HepG2 (cell line): ENCODE measurements at regions not wholly inside any gene's neighbourhood (a gene's known extent, or its start where the extent isn't known, plus 50 kb on each side); places are given as distances from the start of the nearest gene placed in this dataset.

Experiments used
- ATAC-seq: fragments of 200-7000 bp; cut with Tn5 transposase; 3 replicates; pipeline ENCODE4 v1.9.1; 2020; ENCODE audit warnings: mild to moderate bottlenecking, moderate library complexity
- BruUV-seq: library from RNA; stranded (reverse); fragments of 400-500 nt; replicated peaks from 2 replicates; lab custom pipeline; 2021; lab: Mats Ljungman, UMichigan
- CTCF ChIA-PET: fragments of 300-600 bp; formaldehyde crosslinking; extraction: SDS; loops from one replicate; lab custom pipeline; 2021; ENCODE audit warnings: low total read pairs, inconsistent platforms, low intra/inter-chr PET ratio; lab: Yijun Ruan, JAX
- POLR2A ChIA-PET: fragments of 350-600 bp; sonication (Branson Sonifier 250); formaldehyde crosslinking; loops from one replicate; lab custom pipeline; 2020; ENCODE audit warnings: antibody characterized with exemption, inconsistent platforms; lab: Yijun Ruan, JAX
- DNase-seq: peaks from one replicate; pipeline ENCODE4 v3.0.0-alpha.2; 2015; ENCODE audit warnings: low spot score
- FAIRE-seq: peaks from 3 replicates; lab custom pipeline; 2011; peaks lifted over from hg19 to GRCh38; lab: Jason Lieb, UNC
- H2AFZ ChIP-seq: one replicate; pipeline ENCODE4 v1.6.1; 2011; ENCODE audit warnings: low read length, inconsistent platforms
- H3K27ac ChIP-seq: fragments of 300-600 bp; 3 replicates; pipeline ENCODE4 v1.8.0; 2011; ENCODE audit warnings: mixed run types, mild to moderate bottlenecking, mixed read lengths, low read length, inconsistent platforms; ENCODE audit not compliant: insufficient read depth; ENCODE audit errors: extremely low read length
- H3K27me3 ChIP-seq, 2 experiments: fragments of 200-600 bp in 1 of 2; 2 replicates in 1 of 2; 3 replicates in 1 of 2; pipeline versions ENCODE4 v1.6.0 to v1.8.0; 2011; ENCODE audit warnings: low read length in 2 of 2, mild to moderate bottlenecking in 2 of 2, moderate library complexity in 2 of 2, inconsistent platforms in 1 of 2; ENCODE audit not compliant: insufficient read depth in 2 of 2, control insufficient read depth in 1 of 2
- H3K36me3 ChIP-seq, 2 experiments: fragments of 200-600 bp in 1 of 2; replicated peaks in 1 of 2; 2 replicates in 1 of 2; 3 replicates in 1 of 2; pipeline versions ENCODE4 v1.5.1 to v1.8.0; 2011; ENCODE audit warnings: low read length in 2 of 2, inconsistent platforms in 1 of 2; ENCODE audit not compliant: insufficient read depth in 2 of 2, control insufficient read depth in 1 of 2
- H3K4me1 ChIP-seq: 2 replicates; pipeline ENCODE4 v1.5.1; 2012; ENCODE audit warnings: low read length, inconsistent platforms; ENCODE audit not compliant: insufficient read depth
- H3K4me2 ChIP-seq: 2 replicates; pipeline ENCODE4 v1.6.0; 2011; ENCODE audit warnings: low read depth, low read length, inconsistent platforms
- H3K4me3 ChIP-seq, 3 experiments: fragments of 200-600 bp in 1 of 3; sonication (generic), shearing (Covaris generic) in 1 of 3; replicated peaks in 1 of 3; 2 replicates each; pipeline ENCODE4 v1.5.1; 2011 to 2016; ENCODE audit warnings: low read length in 3 of 3, inconsistent platforms in 2 of 3, low read depth in 2 of 3, mild to moderate bottlenecking in 2 of 3, control low read depth in 1 of 3, mixed read lengths in 1 of 3; ENCODE audit not compliant: insufficient read depth in 1 of 3
- H3K79me2 ChIP-seq: one replicate; pipeline ENCODE4 v1.6.1; 2011; ENCODE audit warnings: low read length, inconsistent platforms; ENCODE audit not compliant: insufficient read depth
- H3K9ac ChIP-seq: 2 replicates; pipeline ENCODE4 v1.6.0; 2011; ENCODE audit warnings: mild to moderate bottlenecking, low read depth, low read length, inconsistent platforms; ENCODE audit not compliant: insufficient read depth
- H3K9me3 ChIP-seq: 2 replicates; pipeline ENCODE4 v1.5.1; 2012; ENCODE audit warnings: mild to moderate bottlenecking, low read length
- H4K20me1 ChIP-seq: 2 replicates; pipeline ENCODE4 v1.6.0; 2011; ENCODE audit warnings: inconsistent platforms, mild to moderate bottlenecking, low read length, moderate library complexity; ENCODE audit not compliant: insufficient read depth
- BRF2 ChIP-seq: sonication (generic); formaldehyde crosslinking; IDR thresholded peaks from 2 replicates; pipeline ENCODE4 v1.8.1; 2022; ENCODE audit warnings: mild to moderate bottlenecking, missing genetic modification reagents
- CSRNP1 ChIP-seq: sonication (generic); formaldehyde crosslinking; IDR thresholded peaks from 2 replicates; pipeline ENCODE4 v1.8.1; 2023; ENCODE audit warnings: mild to moderate bottlenecking, missing genetic modification reagents
- HNF1A ChIP-seq, 2 experiments: sonication (generic) in 1 of 2; formaldehyde crosslinking in 1 of 2; IDR thresholded peaks; 2 replicates each; pipeline versions ENCODE4 v1.4.0 to v1.6.1; 2016 to 2020; ENCODE audit warnings: borderline replicate concordance in 1 of 2, low read depth in 1 of 2, mild to moderate bottlenecking in 1 of 2, missing genetic modification reagents in 1 of 2
- JDP2 ChIP-seq: sonication (generic); formaldehyde crosslinking; IDR thresholded peaks from 2 replicates; pipeline ENCODE4 v1.8.1; 2022; ENCODE audit warnings: missing genetic modification reagents, borderline replicate concordance
- KAT7 ChIP-seq: IDR thresholded peaks from 2 replicates; pipeline ENCODE4 v1.6.1; 2018; ENCODE audit warnings: borderline replicate concordance, missing compliant biosample characterization
- KDM6A ChIP-seq: IDR thresholded peaks from 2 replicates; pipeline ENCODE4 v1.6.1; 2016; ENCODE audit warnings: low read depth
- MXD1 ChIP-seq: sonication (generic); formaldehyde crosslinking; IDR thresholded peaks from 2 replicates; pipeline ENCODE4 v1.4.0; 2020; ENCODE audit warnings: mild to moderate bottlenecking, missing genetic modification reagents
- NKX3-1 ChIP-seq: sonication (generic); formaldehyde crosslinking; IDR thresholded peaks from 2 replicates; pipeline ENCODE4 v1.5.0; 2020; ENCODE audit warnings: missing genetic modification reagents
- RBM22 ChIP-seq: fragments of 200-400 bp; formaldehyde crosslinking; optimal IDR thresholded peaks from 2 replicates; pipeline ENCODE3; 2017; ENCODE audit warnings: mild to moderate bottlenecking, low read length, moderate library complexity
- RFX1 ChIP-seq: fragments of 450-650 bp; IDR thresholded peaks from 2 replicates; pipeline ENCODE4 v1.6.1; 2017
- STAT5B ChIP-seq: sonication (generic); formaldehyde crosslinking; IDR thresholded peaks from 2 replicates; pipeline ENCODE4 v1.4.0; 2020; ENCODE audit warnings: missing genetic modification reagents
- ZNF180 ChIP-seq: sonication (generic); formaldehyde crosslinking; IDR thresholded peaks from 2 replicates; pipeline ENCODE4 v1.4.0; 2020; ENCODE audit warnings: low read depth, missing genetic modification reagents, borderline replicate concordance
- ZNF672 ChIP-seq: sonication (generic); formaldehyde crosslinking; IDR thresholded peaks from 2 replicates; pipeline ENCODE4 v1.8.1; 2022; ENCODE audit warnings: missing genetic modification reagents
- ZNF780A ChIP-seq: sonication (generic); formaldehyde crosslinking; IDR thresholded peaks from 2 replicates; pipeline ENCODE4 v1.8.0; 2022; ENCODE audit warnings: mild to moderate bottlenecking, missing genetic modification reagents, moderate library complexity
- ZNF83 ChIP-seq: sonication (generic); formaldehyde crosslinking; IDR thresholded peaks from 2 replicates; pipeline ENCODE4 v1.4.0; 2020; ENCODE audit warnings: missing genetic modification reagents, mild to moderate bottlenecking, borderline replicate concordance
- WGBS: methylation state at CpG from one replicate; pipeline ENCODE4 v1.1.6; 2017; ENCODE audit warnings: low lambda C conversion rate; 5-methylcytosine and 5-hydroxymethylcytosine counted together
- in situ Hi-C: cut with HindIII; loops from 2 replicates; pipeline ENCODE4 v1.10.0; 2017; ENCODE audit warnings: low pct_unique_long_range_greater_than_20kb; ENCODE audit not compliant: extremely low pct_ligation_motif_present
- intact Hi-C: fragments of 100-400 bp; cut with micrococcal nuclease; formaldehyde crosslinking; loops from one replicate; pipeline ENCODE4 v1.10.0; 2022; ENCODE audit not compliant: unreplicated experiment

GRCh38 chrX:4320436-4320947 lies 607.0 kb upstream of the PRKX start (continued):
- TF ChIP-seq KAT7 (CRISPR knock-in tag) = no peak
- TF ChIP-seq, all 625 proteins: peak for 0

- Histone ChIP-seq H3K27me3 (no peaks in the 10 kb centered on the region), H3K9me3 (no peaks in the 10 kb centered on the region), H4K20me1 (no peaks in the 10 kb centered on the region), H3K79me2 (no peaks in the 10 kb centered on the region), H3K4me1 (no peaks in the 10 kb centered on the region), H3K27ac (no peak overlapping the region), H3K36me3 (no peaks in the 10 kb centered on the region), H3K9ac (no peak overlapping the region), H3K4me2 (no peak overlapping the region), H2AFZ (no peak overlapping the region), H3K4me3 (no peak overlapping the region)
- POLR2A ChIA-PET = no interaction called here
- ATAC-seq (no peak), DNase-seq (no peak), FAIRE-seq (no peak)
- BruUV-seq = no TSS peak
- intact Hi-C loops (no loop called here), in situ Hi-C loops (no loop called here)
- CTCF ChIA-PET = no interaction called here
- 13% methylated on average over 2 of the region's 2 CpGs for WGBS
- TF ChIP-seq KDM6A (CRISPR knock-in tag) (no peak), ZNF672 (no peak), ZNF180 (CRISPR knock-in tag) (no peak), JDP2 (no peak), ZNF83 (CRISPR knock-in tag) (no peak), ZNF780A (CRISPR knock-in tag) (no peak), NKX3-1 (CRISPR knock-in tag) (no peak), STAT5B (no peak), BRF2 (no peak), CSRNP1 (CRISPR knock-in tag) (no peak), MXD1 (no peak), RFX1 (no peak), HNF1A (IDR thresholded peaks at IDR 0.05; ENCODE audit: low read depth) (no peak), HNF1A (CRISPR knock-in tag; IDR thresholded peaks at IDR 0.05; ENCODE audit: borderline replicate concordance) (no peak), RBM22 (no peak)
Observed at GRCh38 chrX:4315891-4316290, 602.4 kb upstream of the PRKX start.
